H7 (cell line): ENCODE measurements at regions not wholly inside any gene's neighbourhood (a gene's known extent, or its start where the extent isn't known, plus 50 kb on each side); places are given as distances from the start of the nearest gene placed in this dataset.

Experiments used
- DNase-seq: peaks from one replicate; pipeline ENCODE4 v3.0.0; 2012
- H3K27me3 ChIP-seq: 2 replicates; pipeline ENCODE4 v1.6.0; 2011; ENCODE audit warnings: mild to moderate bottlenecking, low read length; ENCODE audit not compliant: control insufficient read depth, insufficient read depth
- H3K36me3 ChIP-seq: replicated peaks from 2 replicates; pipeline ENCODE4 v1.5.1; 2011; ENCODE audit warnings: low read length; ENCODE audit not compliant: control insufficient read depth, insufficient read depth
- H3K4me3 ChIP-seq: 2 replicates; pipeline ENCODE4 v1.5.1; 2011; ENCODE audit warnings: low read depth, mild to moderate bottlenecking, control low read depth, low read length, moderate library complexity; ENCODE audit not compliant: insufficient read depth

DNA sequence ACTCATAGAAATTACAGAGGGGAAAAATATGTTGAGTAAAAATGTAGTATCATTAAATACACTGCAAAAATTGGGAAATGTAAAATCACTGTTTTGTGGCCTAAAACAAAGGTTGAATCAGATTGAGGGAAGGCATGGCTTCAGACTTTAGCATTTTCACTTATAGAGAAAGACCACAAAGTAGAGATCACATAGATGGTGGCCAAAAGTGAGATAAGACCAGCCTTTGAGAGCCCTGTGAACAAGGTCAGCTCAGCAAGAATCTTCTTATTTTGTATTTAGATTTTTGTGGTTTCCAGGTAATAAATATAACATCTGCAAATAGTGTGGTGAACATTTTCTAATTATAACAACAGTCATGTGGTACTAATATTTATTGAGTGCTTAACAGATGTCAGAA is 544.8 kb upstream of the DPPA4 start:
- H3K36me3 ChIP-seq: no peaks in the 10 kb centered on the region
- H3K27me3 ChIP-seq: no peaks in the 10 kb centered on the region
- no peak for DNase-seq
- H3K4me3 ChIP-seq: no peak overlapping the region

DNA sequence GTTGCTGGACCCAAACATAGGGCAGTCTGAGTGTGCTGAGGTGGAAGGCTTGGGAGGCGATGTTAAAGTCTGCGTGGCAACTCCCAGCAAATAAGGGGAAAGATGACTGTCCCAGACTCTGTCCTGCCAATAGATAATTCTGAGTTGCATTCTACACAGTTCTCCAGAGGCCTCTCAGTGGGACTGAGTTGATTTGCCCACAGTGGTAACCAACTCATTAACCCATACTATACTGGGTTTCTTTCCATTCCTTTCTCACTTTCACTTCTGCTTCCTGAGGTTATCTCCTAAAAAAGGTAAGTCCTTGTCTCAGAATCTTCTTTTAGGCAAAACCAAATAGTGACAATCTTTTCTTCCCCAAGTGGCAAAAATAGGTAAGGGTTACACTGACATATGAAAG is 549.9 kb upstream of the DPPA4 start:
- H3K4me3 ChIP-seq: no peak overlapping the region

GRCh38 chr3:109888026-109888425 is 550.7 kb upstream of the DPPA4 start:
- H3K4me3 ChIP-seq: no peak overlapping the region
- no peaks in the 10 kb centered on the region for H3K27me3 ChIP-seq
- no peak for DNase-seq
- no peaks in the 10 kb centered on the region for H3K36me3 ChIP-seq

More for the DNA sequence above, 549.9 kb upstream of the DPPA4 start:
- H3K36me3 ChIP-seq: no peaks in the 10 kb centered on the region
- H3K27me3 ChIP-seq: no peaks in the 10 kb centered on the region
- no peak for DNase-seq

- no peaks in the 10 kb centered on the region for H3K27me3 ChIP-seq
- no peak overlapping the region for H3K4me3 ChIP-seq
- no peaks in the 10 kb centered on the region for H3K36me3 ChIP-seq
- no peak for DNase-seq
These were observed 560.4 kb upstream of the DPPA4 start for GRCh38 chr3:109897734-109898133.

- no peak overlapping the region for H3K4me3 ChIP-seq
- no peaks in the 10 kb centered on the region for H3K36me3 ChIP-seq
- peak; percentile 1 for DNase-seq
- no peaks in the 10 kb centered on the region for H3K27me3 ChIP-seq
These were observed 562.6 kb upstream of the DPPA4 start for GRCh38 chr3:109899925-109900324.

DNA sequence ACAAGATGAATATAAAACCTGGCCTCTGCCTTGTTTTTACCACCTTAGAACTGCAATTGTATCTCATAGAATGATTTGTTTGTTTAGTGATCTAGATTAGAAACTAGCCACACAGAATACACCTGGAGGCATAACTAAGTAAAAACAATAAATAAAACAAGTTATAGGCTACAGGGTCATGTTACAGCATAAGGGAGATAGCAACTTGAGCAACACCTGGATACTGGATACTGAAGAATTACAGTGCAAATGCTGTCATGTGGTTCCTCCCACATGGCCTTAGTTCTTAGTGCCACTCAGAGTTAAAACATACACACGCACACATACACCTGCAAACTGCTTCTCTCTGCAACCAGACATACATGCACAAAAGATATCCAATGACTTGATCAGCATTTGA is 563.4 kb upstream of the DPPA4 start:
- no peaks in the 10 kb centered on the region for H3K27me3 ChIP-seq
- H3K4me3 ChIP-seq: no peak overlapping the region
- DNase-seq: no peak
- H3K36me3 ChIP-seq: no peaks in the 10 kb centered on the region

GRCh38 chr3:109902549-109902948 is 565.2 kb upstream of the DPPA4 start:
- DNase-seq: no peak
- H3K27me3 ChIP-seq: no peaks in the 10 kb centered on the region
- H3K4me3 ChIP-seq: no peak overlapping the region
- no peaks in the 10 kb centered on the region for H3K36me3 ChIP-seq

- DNase-seq: no peak
- H3K4me3 ChIP-seq: no peak overlapping the region
- H3K27me3 ChIP-seq: no peaks in the 10 kb centered on the region
- no peaks in the 10 kb centered on the region for H3K36me3 ChIP-seq
These were observed 565.8 kb upstream of the DPPA4 start for GRCh38 chr3:109903100-109903499.

DNA sequence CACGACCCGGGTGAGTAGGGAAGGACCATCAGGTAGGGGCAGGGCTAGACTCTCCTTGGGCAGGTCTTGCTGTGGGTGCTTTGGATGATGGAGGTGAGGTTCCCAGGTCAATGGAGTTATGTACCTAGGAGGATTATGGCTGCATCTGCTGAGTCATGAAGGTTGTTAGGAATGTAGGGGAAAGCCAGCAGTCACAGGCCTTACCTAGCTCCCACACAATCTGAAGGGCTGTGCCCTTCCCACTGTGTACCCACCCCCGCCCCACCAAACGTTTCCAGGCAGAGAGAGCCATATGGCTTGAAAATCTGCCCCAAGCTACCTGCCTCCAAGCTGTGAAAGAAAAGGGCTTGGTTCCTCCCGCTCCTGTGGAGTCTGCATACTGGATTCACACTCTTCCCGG is 573.4 kb upstream of the DPPA4 start:
- no peak for DNase-seq
- Histone ChIP-seq H3K27me3 (no peaks in the 10 kb centered on the region), H3K36me3 (no peaks in the 10 kb centered on the region), H3K4me3 (no peak overlapping the region)

- Histone ChIP-seq H3K27me3 (no peaks in the 10 kb centered on the region), H3K4me3 (no peak overlapping the region), H3K36me3 (no peaks in the 10 kb centered on the region)
- no peak for DNase-seq
These were observed 581.4 kb upstream of the DPPA4 start for GRCh38 chr3:109918740-109919139.

DNA sequence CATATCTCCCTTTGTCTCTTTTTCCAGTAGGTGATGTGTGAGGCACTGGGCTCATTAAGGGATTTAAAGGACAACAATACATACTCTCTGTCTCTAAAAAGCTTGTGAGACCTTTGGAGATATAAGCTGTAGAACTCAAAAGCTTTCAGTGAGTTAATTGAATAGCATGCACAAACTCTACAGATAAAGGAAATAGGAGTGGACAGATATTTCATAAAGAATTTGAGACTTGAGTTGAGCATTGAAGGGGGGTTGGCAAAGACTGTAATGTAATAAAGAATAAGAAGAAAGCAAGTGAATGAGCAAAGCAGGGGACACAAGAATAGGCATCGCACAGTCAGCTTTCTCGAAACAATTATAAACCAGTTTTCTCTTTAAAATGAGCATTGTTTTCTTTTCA is 583.4 kb upstream of the DPPA4 start:
- Histone ChIP-seq H3K36me3 (no peaks in the 10 kb centered on the region), H3K27me3 (no peaks in the 10 kb centered on the region), H3K4me3 (no peak overlapping the region)
- no peak for DNase-seq

GRCh38 chr3:109921509-109921908 is 584.2 kb upstream of the DPPA4 start:
- H3K27me3 ChIP-seq: no peaks in the 10 kb centered on the region
- no peaks in the 10 kb centered on the region for H3K36me3 ChIP-seq
- DNase-seq: no peak
- no peak overlapping the region for H3K4me3 ChIP-seq

GRCh38 chr3:109922856-109923255 is 585.5 kb upstream of the DPPA4 start:
- H3K4me3 ChIP-seq: no peak overlapping the region
- no peaks in the 10 kb centered on the region for H3K27me3 ChIP-seq
- DNase-seq: no peak
- no peaks in the 10 kb centered on the region for H3K36me3 ChIP-seq

DNA sequence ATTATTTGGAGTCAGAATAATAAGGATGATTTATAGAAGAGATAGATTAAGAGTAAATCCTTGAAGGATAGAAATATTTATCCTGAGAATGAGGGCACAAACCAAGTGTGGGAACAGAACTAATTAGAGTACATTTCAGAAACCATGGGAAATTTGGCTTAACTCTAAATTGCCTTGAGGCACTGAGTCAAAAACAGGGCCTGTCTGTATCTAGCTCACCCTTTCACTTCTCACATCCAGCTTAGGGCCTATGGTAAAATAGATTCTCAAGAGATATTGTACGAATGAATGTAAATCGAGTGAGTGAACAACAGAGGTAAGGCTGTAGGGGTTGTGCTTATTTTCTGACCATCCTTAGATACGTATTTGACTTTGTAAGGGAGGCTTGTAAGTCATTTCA is 586.1 kb upstream of the DPPA4 start:
- DNase-seq: no peak
- Histone ChIP-seq H3K4me3 (no peak overlapping the region), H3K36me3 (no peaks in the 10 kb centered on the region), H3K27me3 (no peaks in the 10 kb centered on the region)

DNA sequence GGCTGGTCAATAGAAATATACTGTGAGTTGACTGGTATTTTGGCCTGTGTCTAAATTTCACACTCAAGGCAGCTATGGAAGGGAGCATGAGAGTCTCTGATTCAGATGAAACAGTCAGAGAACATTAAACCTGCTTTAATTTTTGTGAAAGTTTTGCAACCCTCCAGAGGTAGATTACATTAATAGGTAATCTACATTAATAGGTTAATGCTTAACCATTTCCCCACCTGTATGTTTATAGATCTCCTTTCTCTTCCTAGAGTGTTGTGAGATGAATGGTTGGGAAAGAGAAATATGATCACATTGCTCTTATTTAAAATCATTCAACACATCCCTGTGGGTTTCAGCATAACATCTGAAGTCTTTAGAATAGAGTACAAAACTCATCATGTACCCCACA is 586.9 kb upstream of the DPPA4 start:
- Histone ChIP-seq H3K27me3 (no peaks in the 10 kb centered on the region), H3K36me3 (no peaks in the 10 kb centered on the region), H3K4me3 (no peak overlapping the region)
- DNase-seq: no peak

GRCh38 chr3:109926376-109926775 is 589.0 kb upstream of the DPPA4 start:
- Histone ChIP-seq H3K36me3 (no peaks in the 10 kb centered on the region), H3K27me3 (no peaks in the 10 kb centered on the region), H3K4me3 (no peak overlapping the region)
- no peak for DNase-seq
